ENCODE measurements at regions not wholly inside any gene's neighbourhood (a gene's known extent, or its start where the extent isn't known, plus 50 kb on each side); places are given as distances from the start of the nearest gene placed in this dataset.

DNA sequence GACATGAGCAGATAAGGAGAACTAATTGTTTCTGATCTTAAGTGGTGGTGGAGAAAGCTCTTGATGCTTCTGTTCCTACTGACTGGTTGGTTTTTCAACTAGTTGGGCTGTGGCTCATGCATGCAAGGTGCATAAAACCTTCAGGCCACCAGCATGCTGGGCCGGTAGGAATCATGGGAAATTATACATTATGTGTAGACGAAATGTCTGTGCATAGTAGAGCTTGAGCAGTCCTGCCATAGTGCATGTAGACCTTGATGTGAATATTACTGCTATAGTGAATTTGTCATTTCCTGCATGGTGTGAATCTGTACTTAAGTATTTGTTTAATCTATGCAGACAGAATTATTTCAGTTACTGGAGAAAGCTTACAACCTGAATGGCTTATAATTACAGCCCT is 433.6 kb upstream of the ADAMTSL1 start:
- no peak for DNase-seq (ENCODE audit: low spot score)
- TF ChIP-seq, protein P1, sequence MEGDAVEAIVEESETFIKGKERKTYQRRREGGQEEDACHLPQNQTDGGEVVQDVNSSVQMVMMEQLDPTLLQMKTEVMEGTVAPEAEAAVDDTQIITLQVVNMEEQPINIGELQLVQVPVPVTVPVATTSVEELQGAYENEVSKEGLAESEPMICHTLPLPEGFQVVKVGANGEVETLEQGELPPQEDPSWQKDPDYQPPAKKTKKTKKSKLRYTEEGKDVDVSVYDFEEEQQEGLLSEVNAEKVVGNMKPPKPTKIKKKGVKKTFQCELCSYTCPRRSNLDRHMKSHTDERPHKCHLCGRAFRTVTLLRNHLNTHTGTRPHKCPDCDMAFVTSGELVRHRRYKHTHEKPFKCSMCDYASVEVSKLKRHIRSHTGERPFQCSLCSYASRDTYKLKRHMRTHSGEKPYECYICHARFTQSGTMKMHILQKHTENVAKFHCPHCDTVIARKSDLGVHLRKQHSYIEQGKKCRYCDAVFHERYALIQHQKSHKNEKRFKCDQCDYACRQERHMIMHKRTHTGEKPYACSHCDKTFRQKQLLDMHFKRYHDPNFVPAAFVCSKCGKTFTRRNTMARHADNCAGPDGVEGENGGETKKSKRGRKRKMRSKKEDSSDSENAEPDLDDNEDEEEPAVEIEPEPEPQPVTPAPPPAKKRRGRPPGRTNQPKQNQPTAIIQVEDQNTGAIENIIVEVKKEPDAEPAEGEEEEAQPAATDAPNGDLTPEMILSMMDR (IDR thresholded peaks at IDR 0.05; ENCODE audit: extremely low read depth, insufficient read depth, missing control alignments), result no peak
- in situ Hi-C loops (cut with MboI; ENCODE audit: low pct_unique_long_range_greater_than_20kb, low sequenced_read_pairs, unreplicated experiment), result no loop called here

DNA sequence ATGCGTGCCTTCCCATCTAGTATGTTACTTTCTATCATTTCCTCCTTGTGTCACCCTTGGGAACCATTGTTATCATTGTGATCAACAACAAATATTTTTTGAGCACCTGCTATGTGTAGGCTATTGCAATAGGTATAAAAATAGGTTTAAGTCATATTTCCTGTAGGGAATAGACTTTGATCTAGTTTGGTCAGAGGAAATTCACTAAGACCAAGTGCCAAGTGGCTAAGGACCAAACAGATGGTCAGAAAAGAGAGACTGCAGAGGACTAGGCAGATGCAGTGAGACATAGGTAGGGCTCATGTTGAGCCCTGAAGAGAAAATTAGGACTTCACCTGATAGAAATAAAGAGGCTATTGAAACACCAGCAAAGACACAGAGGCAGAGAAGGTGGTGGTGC is 430.0 kb upstream of the ADAMTSL1 start:
- TF ChIP-seq, protein P1 (IDR thresholded peaks at IDR 0.05; ENCODE audit: extremely low read depth, insufficient read depth, missing control alignments), result no peak
- in situ Hi-C loops (cut with MboI; ENCODE audit: low pct_unique_long_range_greater_than_20kb, low sequenced_read_pairs, unreplicated experiment), result no loop called here
- DNase-seq (ENCODE audit: low spot score), result no peak

DNA sequence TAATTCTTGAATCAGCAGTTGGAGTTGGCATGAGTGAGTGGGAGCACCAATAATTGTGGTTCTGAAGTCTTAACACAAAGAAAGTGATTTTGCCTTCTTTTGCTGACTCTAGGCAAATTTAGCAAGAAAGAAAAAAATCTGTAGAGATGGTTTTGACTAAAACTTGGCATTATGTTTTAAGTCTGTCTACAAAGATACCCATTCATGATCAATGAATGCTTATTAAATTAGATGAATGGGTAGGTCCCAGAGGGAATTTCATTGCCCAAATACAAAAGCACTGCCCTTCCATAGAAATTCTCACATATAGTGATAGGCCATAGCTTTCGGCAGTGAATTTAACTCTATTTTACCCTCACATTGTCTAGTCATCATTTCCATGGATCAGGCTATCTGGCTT is 428.6 kb upstream of the ADAMTSL1 start:
- in situ Hi-C loops (cut with MboI; ENCODE audit: low pct_unique_long_range_greater_than_20kb, low sequenced_read_pairs, unreplicated experiment), result no loop called here
- DNase-seq (ENCODE audit: low spot score), result no peak
- TF ChIP-seq, protein P1 (IDR thresholded peaks at IDR 0.05; ENCODE audit: extremely low read depth, insufficient read depth, missing control alignments), result no peak

DNA sequence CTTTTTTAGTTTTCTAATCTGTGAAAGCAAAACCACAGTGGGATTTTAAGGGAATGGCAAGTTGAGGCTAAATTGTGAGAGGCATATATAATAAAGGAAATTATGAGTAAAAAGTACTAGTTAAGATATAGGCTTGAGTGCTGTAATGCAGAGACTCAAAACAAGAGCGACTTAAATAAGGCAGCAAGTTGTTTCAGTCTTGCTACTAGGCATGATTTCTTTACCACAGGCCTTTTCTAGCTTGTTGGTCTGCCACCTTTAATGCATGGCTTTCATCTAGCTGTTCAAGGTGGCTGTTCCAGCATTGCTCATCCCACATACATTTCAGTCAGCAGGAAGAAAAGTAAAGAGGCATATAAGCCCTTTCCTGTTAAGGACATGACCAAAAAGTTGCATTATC is 427.9 kb upstream of the ADAMTSL1 start:
- in situ Hi-C loops (cut with MboI; ENCODE audit: low pct_unique_long_range_greater_than_20kb, low sequenced_read_pairs, unreplicated experiment), result no loop called here
- no peak for DNase-seq (ENCODE audit: low spot score)
- TF ChIP-seq, protein P1 (IDR thresholded peaks at IDR 0.05; ENCODE audit: extremely low read depth, insufficient read depth, missing control alignments), result no peak

DNA sequence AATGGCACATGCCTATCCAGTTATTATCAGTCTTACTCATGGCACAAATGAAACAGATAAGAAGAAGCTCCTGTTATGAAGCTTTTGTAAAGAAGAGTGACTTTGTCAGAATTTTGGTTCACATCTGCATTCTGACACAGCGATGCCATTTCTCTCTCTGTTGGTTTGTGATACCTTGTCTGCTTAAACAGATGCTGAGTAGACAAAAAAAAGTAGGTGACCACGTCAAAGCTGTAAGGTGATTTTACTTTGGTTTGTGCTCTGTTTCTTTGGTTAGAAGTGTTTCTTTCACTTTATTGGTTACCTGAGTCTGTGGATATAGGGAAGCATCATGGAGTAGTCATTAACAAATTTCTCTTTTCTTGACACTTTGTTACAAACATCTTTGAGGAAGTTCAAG is 422.3 kb upstream of the ADAMTSL1 start:
- in situ Hi-C loops (cut with MboI; ENCODE audit: low pct_unique_long_range_greater_than_20kb, low sequenced_read_pairs, unreplicated experiment), result no loop called here
- DNase-seq (ENCODE audit: low spot score), result no peak
- TF ChIP-seq, protein P1 (IDR thresholded peaks at IDR 0.05; ENCODE audit: extremely low read depth, insufficient read depth, missing control alignments), result no peak

DNA sequence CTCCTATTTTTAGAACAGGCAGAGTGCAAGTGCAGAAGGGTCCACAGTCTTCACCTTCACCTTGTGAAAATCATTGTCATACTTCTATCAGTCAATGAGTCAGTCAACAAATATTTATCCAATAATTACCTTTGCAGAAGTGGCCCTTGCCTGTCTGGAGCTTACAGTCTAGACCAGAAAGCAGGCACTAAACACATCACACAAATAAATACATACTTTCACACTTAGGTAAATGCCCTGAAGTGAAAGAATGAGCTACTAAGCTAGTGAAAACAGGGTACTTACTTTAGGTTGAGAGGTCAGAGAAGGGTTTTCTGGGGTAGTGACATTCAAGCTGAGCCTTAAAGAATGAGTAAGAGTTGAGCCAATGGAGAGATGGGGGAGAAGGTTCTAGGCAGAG is 421.9 kb upstream of the ADAMTSL1 start:
- in situ Hi-C loops (cut with MboI; ENCODE audit: low pct_unique_long_range_greater_than_20kb, low sequenced_read_pairs, unreplicated experiment), result no loop called here
- TF ChIP-seq, protein P1 (IDR thresholded peaks at IDR 0.05; ENCODE audit: extremely low read depth, insufficient read depth, missing control alignments), result no peak
- no peak for DNase-seq (ENCODE audit: low spot score)

Data from GM13977 (cell line).